SK-N-MC (cell line): ENCODE measurements at regions not wholly inside any gene's neighbourhood (a gene's known extent, or its start where the extent isn't known, plus 50 kb on each side); places are given as distances from the start of the nearest gene placed in this dataset.
"Not testable (repeated sequence)": the region's sequence is repeated elsewhere in the genome, so short reads cannot be mapped to it uniquely, and the experiment has no call there.

Experiments used
- DNase-seq: peaks from one replicate; pipeline ENCODE4 v3.0.0-alpha.2; 2011; ENCODE audit warnings: low read depth, low spot score
- H3K27ac ChIP-seq: fragments of 200-600 bp; sonication (generic); 2 replicates; pipeline ENCODE4 v1.5.1; 2016; ENCODE audit warnings: mixed run types
- H3K36me3 ChIP-seq: fragments of 200-600 bp; sonication (generic); 2 replicates; pipeline ENCODE4 v1.6.1; 2017; ENCODE audit warnings: antibody characterized with exemption, low read length, mixed read lengths; ENCODE audit not compliant: insufficient read depth
- H3K4me3 ChIP-seq: fragments of 200-600 bp; sonication (generic); 2 replicates; pipeline ENCODE4 v1.5.1; 2016
- H3K9ac ChIP-seq: fragments of 200-600 bp; sonication (generic); 2 replicates; pipeline ENCODE4 v1.8.0; 2017; ENCODE audit warnings: mixed run types, mixed read lengths; ENCODE audit not compliant: insufficient read length
- H3K9me3 ChIP-seq: fragments of 200-600 bp; sonication (generic); 2 replicates; pipeline ENCODE4 v1.6.1; 2017; ENCODE audit warnings: low read depth, mild to moderate bottlenecking, antibody characterized with exemption, low read length, moderate library complexity, mixed read lengths
- EZH2 ChIP-seq: fragments of 200-600 bp; sonication (generic); IDR thresholded peaks from one replicate; pipeline ENCODE4 v1.6.1; 2017; ENCODE audit warnings: antibody characterized with exemption
- FOXP2 ChIP-seq: optimal IDR thresholded peaks from 2 replicates; pipeline ENCODE3; 2011; ENCODE audit warnings: mild to moderate bottlenecking, moderate library complexity; ENCODE audit not compliant: insufficient read depth; ENCODE audit errors: extremely low read length, control extremely low read depth
- POLR2AphosphoS5 ChIP-seq: IDR thresholded peaks from 2 replicates; pipeline ENCODE4 v1.6.1; 2012; ENCODE audit warnings: mild to moderate bottlenecking, low read depth, low read length, borderline replicate concordance

DNA sequence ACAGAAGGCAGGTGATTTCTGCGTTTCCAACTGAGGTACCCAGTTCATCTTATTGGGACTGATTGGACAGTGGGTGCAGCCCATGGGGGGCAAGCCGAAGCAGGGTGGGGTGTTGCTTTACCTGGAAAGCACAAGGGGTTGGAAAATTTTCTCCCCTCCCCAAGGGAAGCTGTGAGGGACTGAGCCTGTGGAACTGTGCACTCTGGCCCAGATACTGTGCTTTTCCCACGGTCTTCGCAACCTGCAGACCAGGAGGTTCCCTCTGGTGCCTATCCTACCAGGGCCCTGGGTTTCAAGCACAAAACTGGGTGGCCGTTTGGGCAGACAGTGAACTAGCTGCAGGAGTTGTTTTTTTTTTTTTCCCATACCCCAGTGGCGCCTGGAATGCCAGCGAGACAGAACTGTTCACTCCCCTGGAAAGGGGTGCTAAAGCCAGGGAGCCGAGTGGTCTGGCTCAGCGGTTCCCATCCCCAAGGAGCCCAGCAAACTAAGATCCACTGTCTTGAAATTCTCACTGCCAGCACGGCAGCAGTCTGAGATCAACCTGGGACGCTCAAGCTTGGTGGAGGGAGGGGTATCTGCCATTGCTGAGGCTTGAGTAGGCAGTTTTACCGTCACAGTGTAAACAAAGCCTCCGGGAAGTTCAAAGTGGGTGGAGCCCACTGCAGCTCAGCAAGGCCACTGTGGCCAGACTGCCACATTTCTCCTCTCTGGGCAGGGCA lies 97.2 kb downstream of the JRKL start:
- no peak overlapping the region for H3K27ac ChIP-seq
- no peaks in the 10 kb centered on the region for H3K36me3 ChIP-seq
- H3K9ac ChIP-seq: no peak overlapping the region
- DNase-seq: no peak
- H3K9me3 ChIP-seq: no peaks in the 10 kb centered on the region
- TF ChIP-seq EZH2 (no peak), POLR2AphosphoS5 (no peak), FOXP2 (no peak)
- H3K4me3 ChIP-seq: no peak overlapping the region

DNA sequence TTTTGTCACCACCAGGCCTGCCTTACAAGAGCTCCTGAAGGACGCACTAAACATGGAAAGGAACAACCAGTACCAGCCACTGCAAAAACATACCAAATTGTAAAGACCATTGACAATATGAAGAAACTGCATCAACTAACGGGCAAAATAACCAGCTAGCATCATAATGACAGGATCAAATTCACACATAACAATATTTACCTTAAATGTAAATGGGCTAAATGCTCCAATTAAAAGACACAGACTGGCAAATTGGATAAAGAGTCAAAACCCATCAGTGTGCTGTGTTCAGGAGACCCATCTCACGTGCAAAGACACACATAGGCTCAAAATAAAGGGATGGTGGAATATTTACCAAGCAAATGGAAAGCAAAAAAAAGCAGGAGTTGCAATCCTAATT lies 99.1 kb downstream of the JRKL start:
- DNase-seq, H3K9ac ChIP-seq, H3K36me3 ChIP-seq, H3K9me3 ChIP-seq, H3K4me3 ChIP-seq, H3K27ac ChIP-seq: not testable (repeated sequence)

DNA sequence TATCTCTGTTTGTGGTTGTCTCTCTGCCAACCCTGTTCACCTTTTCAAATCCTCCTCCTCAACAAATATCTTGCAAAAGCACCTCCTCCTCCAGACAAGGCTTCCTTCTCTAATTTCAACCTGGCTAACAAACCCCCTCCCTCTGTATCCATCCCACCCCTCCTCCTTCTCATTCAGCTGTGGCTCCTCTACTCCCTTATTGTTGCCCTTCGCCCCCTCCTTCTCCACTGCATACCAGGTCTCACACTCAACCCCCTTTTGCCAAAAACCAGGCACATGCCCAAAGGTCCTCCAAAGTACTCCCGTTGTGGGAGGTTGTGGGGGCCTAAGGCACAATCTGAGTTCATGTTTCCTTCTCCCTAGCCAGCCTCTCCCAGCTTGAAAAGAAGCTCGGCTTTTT lies 110.6 kb downstream of the JRKL start:
- no peak overlapping the region for H3K27ac ChIP-seq
- no peak for TF ChIP-seq EZH2
- no peak for TF ChIP-seq POLR2AphosphoS5
- TF ChIP-seq FOXP2: no peak
- DNase-seq: no peak

DNA sequence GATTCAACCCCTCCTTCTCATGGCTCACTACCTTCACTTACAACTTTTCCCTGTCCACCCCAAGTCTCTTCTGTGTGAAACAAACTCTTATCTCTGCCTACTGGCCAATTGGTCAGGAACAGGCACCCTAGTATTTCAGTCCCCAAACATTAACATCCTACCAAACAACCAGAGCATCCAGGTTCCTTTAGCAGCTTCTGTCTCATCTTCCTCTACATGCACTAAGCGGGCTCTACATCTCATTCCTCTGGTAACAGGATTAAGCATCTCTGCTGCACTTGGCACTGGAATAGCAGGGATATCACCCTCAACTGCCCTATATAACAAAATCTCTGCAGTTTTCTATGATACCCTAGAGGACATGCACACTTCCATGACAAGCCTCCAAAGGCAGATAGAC lies 116.2 kb downstream of the JRKL start:
- no peak for DNase-seq
- H3K27ac ChIP-seq: no peak overlapping the region
- no peak for TF ChIP-seq FOXP2
- no peak for TF ChIP-seq EZH2
- no peak for TF ChIP-seq POLR2AphosphoS5
- no peaks in the 10 kb centered on the region for H3K9me3 ChIP-seq
- no peak overlapping the region for H3K9ac ChIP-seq
- no peaks in the 10 kb centered on the region for H3K36me3 ChIP-seq
- no peak overlapping the region for H3K4me3 ChIP-seq

More for the DNA sequence above, 110.6 kb downstream of the JRKL start:
- Histone ChIP-seq H3K9me3 (no peaks in the 10 kb centered on the region), H3K9ac (no peak overlapping the region), H3K4me3 (no peak overlapping the region), H3K36me3 (no peaks in the 10 kb centered on the region)

DNA sequence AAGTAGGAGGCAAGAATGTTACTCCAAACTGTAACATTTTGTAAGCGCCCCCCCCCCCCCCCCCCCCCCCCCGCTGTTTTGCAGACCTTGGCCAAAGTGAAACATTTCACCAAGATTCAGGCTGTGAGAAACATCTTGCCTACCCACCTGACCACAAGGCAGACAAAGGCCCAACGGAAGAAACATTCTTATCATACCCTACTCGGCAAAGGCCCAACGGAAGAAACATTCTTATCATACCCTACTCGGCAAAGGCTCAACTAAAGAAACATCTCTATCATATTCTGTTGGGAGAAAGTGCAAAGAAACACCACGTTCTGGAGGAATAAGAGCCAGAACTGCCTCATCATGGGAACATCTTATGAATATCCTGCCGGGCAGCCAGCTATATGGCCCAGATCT lies 117.1 kb downstream of the JRKL start:
- TF ChIP-seq FOXP2 (no peak), EZH2 (no peak), POLR2AphosphoS5 (no peak)
- no peaks in the 10 kb centered on the region for H3K36me3 ChIP-seq
- H3K27ac ChIP-seq: no peak overlapping the region
- H3K9ac ChIP-seq: no peak overlapping the region
- H3K4me3 ChIP-seq: no peak overlapping the region
- DNase-seq: no peak
- no peaks in the 10 kb centered on the region for H3K9me3 ChIP-seq

DNA sequence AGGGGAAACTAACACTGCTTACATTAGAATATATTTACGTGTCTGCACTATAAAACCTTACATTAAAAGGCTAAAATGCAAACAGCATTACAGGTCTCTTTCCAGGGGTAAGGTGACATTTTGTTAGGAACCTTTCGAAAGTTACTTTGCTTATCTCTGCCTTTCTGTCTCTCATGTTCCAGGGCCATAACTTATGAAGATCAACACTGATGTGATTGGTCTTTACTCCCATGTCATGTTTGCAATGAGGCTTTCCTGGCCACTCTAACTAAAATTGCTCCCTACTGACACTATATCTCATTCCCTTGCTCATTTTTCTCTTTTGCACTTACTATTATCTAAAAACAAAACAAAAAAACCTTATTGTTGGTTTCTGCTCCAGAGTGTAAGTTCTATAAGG lies 119.0 kb downstream of the JRKL start:
- no peak for TF ChIP-seq POLR2AphosphoS5
- no peak for TF ChIP-seq EZH2
- no peak for TF ChIP-seq FOXP2
- Histone ChIP-seq H3K9me3 (no peaks in the 10 kb centered on the region), H3K36me3 (no peaks in the 10 kb centered on the region), H3K4me3 (no peak overlapping the region), H3K9ac (no peak overlapping the region), H3K27ac (no peak overlapping the region)
- no peak for DNase-seq

DNA sequence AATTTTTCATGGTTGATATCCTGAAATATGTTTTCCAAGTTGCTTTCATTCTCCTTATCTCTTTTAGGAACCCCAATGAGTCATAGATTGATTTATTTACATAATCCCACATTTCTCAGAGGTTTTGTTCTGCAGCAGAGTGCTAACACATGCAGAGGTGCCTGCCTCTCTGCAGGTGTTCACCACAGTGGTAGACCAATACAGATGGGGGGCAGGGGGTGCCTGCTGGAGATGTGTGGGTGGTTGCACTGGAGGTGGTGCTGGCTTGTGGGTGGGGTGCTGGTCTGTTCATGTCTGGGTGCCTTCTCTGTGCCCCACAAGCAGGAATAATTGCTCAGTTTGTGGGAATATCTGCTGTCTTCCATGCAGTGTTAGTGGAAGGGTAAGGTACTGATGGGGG lies 131.1 kb downstream of the JRKL start:
- Histone ChIP-seq H3K9ac (no peak overlapping the region), H3K9me3 (no peaks in the 10 kb centered on the region), H3K4me3 (no peak overlapping the region), H3K27ac (no peak overlapping the region), H3K36me3 (no peaks in the 10 kb centered on the region)
- DNase-seq: no peak
- TF ChIP-seq POLR2AphosphoS5 (no peak), FOXP2 (no peak), EZH2 (no peak)

DNA sequence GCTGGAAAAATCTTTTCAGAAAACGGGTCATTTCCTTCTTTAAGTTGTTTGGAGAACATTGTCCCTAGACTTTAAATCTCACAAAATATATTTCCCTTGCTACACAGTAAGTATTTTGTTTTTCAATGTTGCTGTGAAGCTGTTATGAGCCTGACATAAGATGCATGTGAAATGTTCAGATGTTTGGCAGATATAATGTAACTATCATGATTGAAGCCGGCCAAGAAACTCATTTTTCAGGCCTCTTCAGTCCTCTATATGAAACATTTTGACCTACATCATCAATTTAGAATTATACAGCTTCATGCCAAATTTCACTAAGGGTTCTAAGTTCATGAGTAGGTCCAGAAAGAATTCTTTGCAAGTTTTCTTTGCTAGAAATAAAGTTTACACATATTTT lies 133.8 kb downstream of the JRKL start:
- H3K9ac ChIP-seq: no peak overlapping the region
- no peaks in the 10 kb centered on the region for H3K36me3 ChIP-seq
- no peaks in the 10 kb centered on the region for H3K9me3 ChIP-seq
- no peak overlapping the region for H3K4me3 ChIP-seq
- DNase-seq: no peak
- TF ChIP-seq POLR2AphosphoS5 (no peak), FOXP2 (no peak), EZH2 (no peak)
- no peak overlapping the region for H3K27ac ChIP-seq

DNA sequence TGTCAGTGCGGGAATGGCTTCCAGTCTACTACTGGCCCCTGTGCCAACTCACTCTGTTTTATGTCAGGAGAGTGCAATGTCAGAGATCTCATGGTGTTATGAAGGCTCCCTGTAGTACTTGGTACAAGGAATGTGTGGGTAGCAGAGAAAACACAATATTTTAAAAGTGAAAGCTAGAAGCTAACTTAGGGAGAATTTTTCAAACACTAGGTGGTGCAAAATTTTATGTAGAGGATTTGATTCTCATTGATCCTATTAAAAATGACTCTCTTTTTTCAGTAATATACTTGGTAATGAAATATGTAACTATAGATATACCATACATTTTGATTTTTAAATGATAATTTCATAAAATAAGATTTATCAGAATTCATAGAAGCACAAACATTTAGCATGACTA lies 134.7 kb downstream of the JRKL start:
- Histone ChIP-seq H3K9ac (no peak overlapping the region), H3K4me3 (no peak overlapping the region), H3K9me3 (no peaks in the 10 kb centered on the region), H3K36me3 (no peaks in the 10 kb centered on the region), H3K27ac (no peak overlapping the region)
- DNase-seq: no peak
- TF ChIP-seq EZH2 (no peak), POLR2AphosphoS5 (no peak), FOXP2 (no peak)
